SU-DHL-6 (cell line): ENCODE measurements at regions not wholly inside any gene's neighbourhood (a gene's known extent, or its start where the extent isn't known, plus 50 kb on each side); places are given as distances from the start of the nearest gene placed in this dataset.

Experiments
- H2AFZ ChIP-seq: fragments of 200-600 bp; sonication (generic); 2 replicates; pipeline ENCODE4 v1.6.1; 2014; ENCODE audit warnings: low read depth, mild to moderate bottlenecking, moderate library complexity, mixed read lengths, antibody characterized with exemption, low read length; ENCODE audit not compliant: severe bottlenecking
- H3F3A ChIP-seq: fragments of 200-600 bp; shearing (Covaris generic); 2 replicates; pipeline ENCODE4 v1.6.0; 2016; ENCODE audit warnings: antibody characterized with exemption, mild to moderate bottlenecking; ENCODE audit not compliant: insufficient read depth
- H3K27ac ChIP-seq: fragments of 200-600 bp; sonication (generic); 2 replicates; pipeline ENCODE4 v1.5.1; 2016; ENCODE audit warnings: low read depth, mild to moderate bottlenecking, low read length, moderate library complexity, mixed read lengths
- H3K27me3 ChIP-seq: fragments of 200-600 bp; sonication (generic), shearing (Covaris generic); 2 replicates; pipeline ENCODE4 v1.6.0; 2014; ENCODE audit warnings: mild to moderate bottlenecking, low read length
- H3K36me3 ChIP-seq: fragments of 200-600 bp; sonication (generic); 2 replicates; pipeline ENCODE4 v1.6.1; 2014; ENCODE audit warnings: mild to moderate bottlenecking, low read length, mixed read lengths
- H3K4me2 ChIP-seq: fragments of 300-600, 200-600 bp; shearing (Covaris generic), sonication (generic); 2 replicates; pipeline ENCODE4 v1.6.0; 2014; ENCODE audit warnings: low read length, low read depth, mild to moderate bottlenecking; ENCODE audit not compliant: poor library complexity, severe bottlenecking
- H3K4me3 ChIP-seq: fragments of 200-600 bp; sonication (generic); 2 replicates; pipeline ENCODE4 v1.5.1; 2014; ENCODE audit warnings: antibody characterized with exemption, low read length, mild to moderate bottlenecking, mixed read lengths; ENCODE audit not compliant: insufficient read depth, poor library complexity, severe bottlenecking
- H3K79me2 ChIP-seq: fragments of 200-600 bp; sonication (generic); 2 replicates; pipeline ENCODE4 v1.6.1; 2014; ENCODE audit warnings: mild to moderate bottlenecking, low read length, moderate library complexity; ENCODE audit not compliant: insufficient read depth
- H3K9ac ChIP-seq: fragments of 200-600 bp; sonication (generic); 2 replicates; pipeline ENCODE4 v1.7.0; 2014; ENCODE audit warnings: mild to moderate bottlenecking, low read length
- H3K9me2 ChIP-seq: fragments of 200-600 bp; sonication (generic); replicated peaks from 2 replicates; pipeline ENCODE4 v1.6.1; 2014; ENCODE audit warnings: low read length; ENCODE audit not compliant: insufficient read depth
- H3K9me3 ChIP-seq: fragments of 200-600 bp; sonication (generic); 2 replicates; pipeline ENCODE4 v1.6.1; 2014; ENCODE audit warnings: low read length, mixed read lengths; ENCODE audit not compliant: insufficient read depth
- H4K20me1 ChIP-seq: fragments of 200-600 bp; sonication (generic); 2 replicates; pipeline ENCODE4 v1.6.1; 2014; ENCODE audit warnings: low read depth, mild to moderate bottlenecking, antibody characterized with exemption, low read length, moderate library complexity, mixed read lengths
- EZH2phosphoT487 ChIP-seq: fragments of 200-600 bp; sonication (generic), shearing (Covaris generic); conservative IDR thresholded peaks from 2 replicates; pipeline ENCODE4 v1.6.1; 2018; ENCODE audit warnings: mild to moderate bottlenecking, antibody characterized with exemption, low read length, moderate library complexity, mixed read lengths
- TF ChIP-seq, protein P1 (sequence below): fragments of 200-600 bp; sonication (generic); IDR thresholded peaks from one replicate; pipeline ENCODE4 v1.5.1; 2017; ENCODE audit warnings: antibody characterized with exemption, mild to moderate bottlenecking, low read length, moderate library complexity; ENCODE audit not compliant: insufficient read depth, poor library complexity, severe bottlenecking

DNA sequence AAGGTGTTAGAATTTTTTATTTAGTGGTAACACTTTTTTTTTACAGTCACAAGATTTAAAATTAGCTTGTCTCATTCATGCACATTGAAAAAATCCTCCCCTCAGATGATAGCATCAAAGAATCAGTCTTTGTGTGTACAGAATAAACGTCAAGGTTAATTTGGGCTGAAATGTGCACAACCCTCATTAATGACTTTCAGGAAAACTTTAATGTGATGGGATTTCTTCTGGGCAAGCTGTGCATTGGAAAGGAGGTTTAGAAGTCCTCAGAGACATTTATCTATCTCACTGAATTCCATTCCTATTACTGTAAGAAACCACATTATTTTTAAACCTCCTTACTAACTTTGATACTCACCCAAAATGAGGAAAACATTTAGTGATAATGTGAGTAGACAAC, 88.2 kb upstream of the TECRL start:
- Histone ChIP-seq H3K4me2 (no peak overlapping the region), H3K27me3 (no peaks in the 10 kb centered on the region), H3K36me3 (no peaks in the 10 kb centered on the region), H3K79me2 (no peaks in the 10 kb centered on the region), H3K9me2 (no peaks in the 10 kb centered on the region), H3K9me3 (no peaks in the 10 kb centered on the region), H4K20me1 (no peaks in the 10 kb centered on the region), H3K4me3 (no peak overlapping the region), H2AFZ (no peak overlapping the region), H3K9ac (no peak overlapping the region), H3K27ac (no peak overlapping the region), H3F3A (no peaks in the 10 kb centered on the region)
- TF ChIP-seq, protein P1, sequence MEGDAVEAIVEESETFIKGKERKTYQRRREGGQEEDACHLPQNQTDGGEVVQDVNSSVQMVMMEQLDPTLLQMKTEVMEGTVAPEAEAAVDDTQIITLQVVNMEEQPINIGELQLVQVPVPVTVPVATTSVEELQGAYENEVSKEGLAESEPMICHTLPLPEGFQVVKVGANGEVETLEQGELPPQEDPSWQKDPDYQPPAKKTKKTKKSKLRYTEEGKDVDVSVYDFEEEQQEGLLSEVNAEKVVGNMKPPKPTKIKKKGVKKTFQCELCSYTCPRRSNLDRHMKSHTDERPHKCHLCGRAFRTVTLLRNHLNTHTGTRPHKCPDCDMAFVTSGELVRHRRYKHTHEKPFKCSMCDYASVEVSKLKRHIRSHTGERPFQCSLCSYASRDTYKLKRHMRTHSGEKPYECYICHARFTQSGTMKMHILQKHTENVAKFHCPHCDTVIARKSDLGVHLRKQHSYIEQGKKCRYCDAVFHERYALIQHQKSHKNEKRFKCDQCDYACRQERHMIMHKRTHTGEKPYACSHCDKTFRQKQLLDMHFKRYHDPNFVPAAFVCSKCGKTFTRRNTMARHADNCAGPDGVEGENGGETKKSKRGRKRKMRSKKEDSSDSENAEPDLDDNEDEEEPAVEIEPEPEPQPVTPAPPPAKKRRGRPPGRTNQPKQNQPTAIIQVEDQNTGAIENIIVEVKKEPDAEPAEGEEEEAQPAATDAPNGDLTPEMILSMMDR, result no peak
- TF ChIP-seq EZH2phosphoT487, result no peak

DNA sequence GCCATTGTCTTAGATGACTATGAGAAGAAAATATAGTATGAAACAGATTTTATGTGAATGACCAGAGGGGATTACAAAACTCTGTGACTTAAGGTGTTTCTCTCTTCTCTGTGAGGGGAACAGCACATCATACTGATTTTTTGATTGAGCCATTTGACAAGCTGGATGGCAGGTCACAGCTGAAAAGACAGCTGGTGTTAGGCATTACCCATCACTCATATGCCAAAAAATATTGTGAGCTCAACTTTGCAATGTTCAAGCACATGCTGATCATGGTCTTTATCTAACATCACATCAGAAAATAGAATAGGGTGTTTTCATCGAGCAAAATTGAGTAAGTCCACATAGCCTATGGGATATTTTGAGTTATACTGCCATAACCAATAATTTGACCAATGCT, 86.7 kb upstream of the TECRL start:
- Histone ChIP-seq H3K9me2 (no peaks in the 10 kb centered on the region), H3F3A (no peaks in the 10 kb centered on the region), H3K79me2 (no peaks in the 10 kb centered on the region), H3K36me3 (no peaks in the 10 kb centered on the region), H3K4me3 (no peak overlapping the region), H3K4me2 (no peak overlapping the region), H3K27me3 (no peaks in the 10 kb centered on the region), H2AFZ (no peak overlapping the region), H3K27ac (no peak overlapping the region), H3K9ac (no peak overlapping the region), H3K9me3 (no peaks in the 10 kb centered on the region), H4K20me1 (no peaks in the 10 kb centered on the region)
- no peak for TF ChIP-seq EZH2phosphoT487
- TF ChIP-seq, protein P1, result no peak

DNA sequence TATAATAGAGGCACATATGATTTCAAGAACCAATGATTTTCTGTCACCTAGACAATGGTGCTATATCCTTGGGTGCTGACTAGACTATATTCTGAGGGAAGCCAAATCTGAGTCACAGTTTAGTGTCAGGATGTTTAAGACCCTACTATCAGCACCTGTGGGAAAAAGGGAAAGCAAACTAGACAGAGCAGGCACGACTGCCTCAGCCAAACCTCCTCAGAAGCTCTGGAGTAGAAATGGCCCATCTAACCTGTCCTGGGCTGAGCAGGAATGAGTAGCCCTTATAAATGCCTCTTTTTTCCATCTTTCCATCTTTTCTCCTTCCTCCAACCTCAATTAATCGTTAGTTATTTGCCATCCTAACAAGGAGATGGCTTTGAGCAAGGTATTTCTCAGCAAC, 80.4 kb upstream of the TECRL start:
- Histone ChIP-seq H3K4me3 (no peak overlapping the region), H3K9me2 (no peaks in the 10 kb centered on the region), H3K27ac (no peak overlapping the region), H2AFZ (peak overlapping the region; percentile 59), H3K4me2 (no peak overlapping the region), H3K79me2 (no peaks in the 10 kb centered on the region), H3F3A (no peaks in the 10 kb centered on the region), H4K20me1 (no peaks in the 10 kb centered on the region), H3K36me3 (no peaks in the 10 kb centered on the region), H3K27me3 (no peaks in the 10 kb centered on the region), H3K9ac (no peak overlapping the region), H3K9me3 (no peaks in the 10 kb centered on the region)
- TF ChIP-seq, protein P1, result no peak
- no peak for TF ChIP-seq EZH2phosphoT487

DNA sequence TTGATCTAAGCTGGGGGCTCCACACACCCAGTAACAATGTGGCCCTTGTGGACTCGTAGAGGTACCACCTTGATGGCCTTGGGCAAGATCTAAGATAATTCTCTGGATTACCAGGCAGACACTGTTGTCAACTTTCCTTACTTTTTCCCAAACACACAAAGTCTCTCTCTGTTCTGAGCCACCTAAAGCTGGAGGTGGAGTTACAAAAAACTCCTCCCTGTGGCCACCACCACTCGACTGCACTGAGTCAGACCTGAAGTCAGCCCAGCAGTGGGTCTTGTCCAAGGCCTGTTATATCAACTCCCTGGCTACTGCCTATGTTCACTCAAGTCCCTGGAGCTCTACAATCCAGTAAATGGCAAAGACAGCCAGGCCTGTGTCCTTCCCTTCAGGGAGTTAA, 70.1 kb upstream of the TECRL start:
- H3K79me2 ChIP-seq, result no peaks in the 10 kb centered on the region
- TF ChIP-seq, protein P1, result no peak
- TF ChIP-seq EZH2phosphoT487, result no peak
- H3K9me2 ChIP-seq, result no peaks in the 10 kb centered on the region
- H3K9me3 ChIP-seq, result no peaks in the 10 kb centered on the region
- no peaks in the 10 kb centered on the region for H3K27me3 ChIP-seq
- H3F3A ChIP-seq, result no peaks in the 10 kb centered on the region
- H2AFZ ChIP-seq, result no peak overlapping the region
- H3K4me3 ChIP-seq, result no peak overlapping the region
- H3K36me3 ChIP-seq, result no peaks in the 10 kb centered on the region
- no peak overlapping the region for H3K4me2 ChIP-seq
- H3K9ac ChIP-seq, result no peak overlapping the region
- no peak overlapping the region for H3K27ac ChIP-seq
- no peaks in the 10 kb centered on the region for H4K20me1 ChIP-seq
